ENCODE measurements at regions not wholly inside any gene's neighbourhood (a gene's known extent, or its start where the extent isn't known, plus 50 kb on each side); places are given as distances from the start of the nearest gene placed in this dataset.

- DNase-seq (ENCODE audit: low spot score in 2 of 2): no peak
- H3K27me3 ChIP-seq (ENCODE audit: low read depth): no peaks in the 10 kb centered on the region
- no peak overlapping the region for H3K4me3 ChIP-seq
- peaks cover 2% of the 10 kb centered on the region; the same call in 1 of the 2 replicates for H3K4me1 ChIP-seq
- in situ Hi-C loops (cut with MboI; ENCODE audit: low sequenced_read_pairs): loop anchor here (5.0 to 25.0 kb wide), 4 partner anchors 373 to 1423 kb away; no protein-coding TSS in a partner anchor
- no peaks in the 10 kb centered on the region for H3K9me3 ChIP-seq
- no peaks in the 10 kb centered on the region for H3K36me3 ChIP-seq (replicated peaks)
These were observed 129.4 kb upstream of the HNMT start for GRCh38 chr2:137834760-137835379.

- H3K9me3 ChIP-seq: no peaks in the 10 kb centered on the region
- H3K4me1 ChIP-seq: no peaks in the 10 kb centered on the region
- H3K4me3 ChIP-seq: no peak overlapping the region
- H3K36me3 ChIP-seq (replicated peaks): no peaks in the 10 kb centered on the region
- in situ Hi-C loops (cut with MboI; ENCODE audit: low sequenced_read_pairs): loop anchor here (5.0 to 25.0 kb wide), 4 partner anchors 374 to 1424 kb away; no protein-coding TSS in a partner anchor
- H3K27me3 ChIP-seq (ENCODE audit: low read depth): no peaks in the 10 kb centered on the region
- no peak for DNase-seq (ENCODE audit: low spot score in 2 of 2)
These were observed 127.6 kb upstream of the HNMT start for GRCh38 chr2:137836671-137837070.

- no peaks in the 10 kb centered on the region for H3K27me3 ChIP-seq (ENCODE audit: low read depth)
- in situ Hi-C loops (cut with MboI; ENCODE audit: low sequenced_read_pairs): loop anchor here (5.0 to 25.0 kb wide), 4 partner anchors 376 to 1426 kb away; no protein-coding TSS in a partner anchor
- no peak for DNase-seq (ENCODE audit: low spot score in 2 of 2)
- H3K36me3 ChIP-seq (replicated peaks): no peaks in the 10 kb centered on the region
- H3K4me3 ChIP-seq: no peak overlapping the region
- H3K4me1 ChIP-seq: no peaks in the 10 kb centered on the region
- no peaks in the 10 kb centered on the region for H3K9me3 ChIP-seq
These were observed 126.4 kb upstream of the HNMT start for GRCh38 chr2:137837830-137838229.

- H3K36me3 ChIP-seq (replicated peaks): no peaks in the 10 kb centered on the region
- in situ Hi-C loops (cut with MboI; ENCODE audit: low sequenced_read_pairs): loop anchor here (5.0 to 25.0 kb wide), 4 partner anchors 376 to 1426 kb away; no protein-coding TSS in a partner anchor
- H3K4me3 ChIP-seq: no peak overlapping the region
- no peaks in the 10 kb centered on the region for H3K27me3 ChIP-seq (ENCODE audit: low read depth)
- DNase-seq (ENCODE audit: low spot score in 2 of 2): peak; percentile 20 to 77
- no peaks in the 10 kb centered on the region for H3K9me3 ChIP-seq
- no peaks in the 10 kb centered on the region for H3K4me1 ChIP-seq
These were observed 125.8 kb upstream of the HNMT start for GRCh38 chr2:137838255-137839092.

GRCh38 chr2:137842430-137842829 lies 121.8 kb upstream of the HNMT start:
- Histone ChIP-seq H3K9me3 (no peaks in the 10 kb centered on the region), H3K27me3 (ENCODE audit: low read depth) (no peaks in the 10 kb centered on the region), H3K36me3 (replicated peaks) (no peaks in the 10 kb centered on the region), H3K4me3 (no peak overlapping the region), H3K4me1 (no peaks in the 10 kb centered on the region)
- no peak for DNase-seq (ENCODE audit: low spot score in 2 of 2)
- in situ Hi-C loops (cut with MboI; ENCODE audit: low sequenced_read_pairs): loop anchor here (25.0 kb wide), 3 partner anchors 380 to 1430 kb away; no protein-coding TSS in a partner anchor

GRCh38 chr2:137842952-137843351 lies 121.3 kb upstream of the HNMT start:
- Histone ChIP-seq H3K9me3 (no peaks in the 10 kb centered on the region), H3K4me3 (no peak overlapping the region), H3K4me1 (no peaks in the 10 kb centered on the region), H3K36me3 (replicated peaks) (no peaks in the 10 kb centered on the region), H3K27me3 (ENCODE audit: low read depth) (no peaks in the 10 kb centered on the region)
- in situ Hi-C loops (cut with MboI; ENCODE audit: low sequenced_read_pairs): loop anchor here (25.0 kb wide), 3 partner anchors 381 to 1431 kb away; no protein-coding TSS in a partner anchor
- DNase-seq (ENCODE audit: low spot score in 2 of 2): no peak

- no peak for DNase-seq (ENCODE audit: low spot score in 2 of 2)
- in situ Hi-C loops (cut with MboI; ENCODE audit: low sequenced_read_pairs): loop anchor here (25.0 kb wide), 3 partner anchors 383 to 1433 kb away; no protein-coding TSS in a partner anchor
- Histone ChIP-seq H3K4me3 (no peak overlapping the region), H3K36me3 (replicated peaks) (no peaks in the 10 kb centered on the region), H3K9me3 (no peaks in the 10 kb centered on the region), H3K27me3 (ENCODE audit: low read depth) (no peaks in the 10 kb centered on the region), H3K4me1 (no peaks in the 10 kb centered on the region)
These were observed 118.9 kb upstream of the HNMT start for GRCh38 chr2:137845422-137845821.

GRCh38 chr2:137846993-137847392 lies 117.3 kb upstream of the HNMT start:
- no peaks in the 10 kb centered on the region for H3K9me3 ChIP-seq
- H3K36me3 ChIP-seq (replicated peaks): no peaks in the 10 kb centered on the region
- no peak for DNase-seq (ENCODE audit: low spot score in 2 of 2)
- in situ Hi-C loops (cut with MboI; ENCODE audit: low sequenced_read_pairs): loop anchor here (25.0 kb wide), 3 partner anchors 385 to 1435 kb away; no protein-coding TSS in a partner anchor
- no peaks in the 10 kb centered on the region for H3K4me1 ChIP-seq
- H3K4me3 ChIP-seq: no peak overlapping the region
- no peaks in the 10 kb centered on the region for H3K27me3 ChIP-seq (ENCODE audit: low read depth)

- no peaks in the 10 kb centered on the region for H3K4me1 ChIP-seq
- H3K9me3 ChIP-seq: no peaks in the 10 kb centered on the region
- in situ Hi-C loops (cut with MboI; ENCODE audit: low sequenced_read_pairs): loop anchor here (25.0 kb wide), 3 partner anchors 385 to 1435 kb away; no protein-coding TSS in a partner anchor
- no peaks in the 10 kb centered on the region for H3K27me3 ChIP-seq (ENCODE audit: low read depth)
- DNase-seq (ENCODE audit: low spot score in 2 of 2): no peak
- H3K36me3 ChIP-seq (replicated peaks): no peaks in the 10 kb centered on the region
- H3K4me3 ChIP-seq: no peak overlapping the region
These were observed 116.8 kb upstream of the HNMT start for GRCh38 chr2:137847443-137847842.

GRCh38 chr2:137857881-137858280 lies 106.4 kb upstream of the HNMT start:
- no peak for DNase-seq (ENCODE audit: low spot score in 2 of 2)
- H3K9me3 ChIP-seq: no peaks in the 10 kb centered on the region
- in situ Hi-C loops (cut with MboI; ENCODE audit: low sequenced_read_pairs): no loop called here
- H3K27me3 ChIP-seq (ENCODE audit: low read depth): no peaks in the 10 kb centered on the region
- no peaks in the 10 kb centered on the region for H3K4me1 ChIP-seq
- no peak overlapping the region for H3K4me3 ChIP-seq
- no peaks in the 10 kb centered on the region for H3K36me3 ChIP-seq (replicated peaks)

- Histone ChIP-seq H3K4me1 (peaks cover 11% of the 10 kb centered on the region), H3K27me3 (ENCODE audit: low read depth) (no peaks in the 10 kb centered on the region), H3K4me3 (no peak overlapping the region), H3K9me3 (no peaks in the 10 kb centered on the region), H3K36me3 (replicated peaks) (no peaks in the 10 kb centered on the region)
- in situ Hi-C loops (cut with MboI; ENCODE audit: low sequenced_read_pairs): no loop called here
- DNase-seq (ENCODE audit: low spot score in 2 of 2): no peak
These were observed 101.6 kb upstream of the HNMT start for GRCh38 chr2:137862651-137863050.

- DNase-seq (ENCODE audit: low spot score in 2 of 2): peak; percentile 61 to 80
- no peaks in the 10 kb centered on the region for H3K9me3 ChIP-seq
- peaks cover 11% of the 10 kb centered on the region for H3K4me1 ChIP-seq
- H3K4me3 ChIP-seq: no peak overlapping the region
- in situ Hi-C loops (cut with MboI; ENCODE audit: low sequenced_read_pairs): no loop called here
- no peaks in the 10 kb centered on the region for H3K36me3 ChIP-seq (replicated peaks)
- no peaks in the 10 kb centered on the region for H3K27me3 ChIP-seq (ENCODE audit: low read depth)
These were observed 98.2 kb upstream of the HNMT start for GRCh38 chr2:137865954-137866540.

GRCh38 chr2:137870682-137871081 lies 93.6 kb upstream of the HNMT start:
- Histone ChIP-seq H3K27me3 (ENCODE audit: low read depth) (no peaks in the 10 kb centered on the region), H3K9me3 (no peaks in the 10 kb centered on the region), H3K4me1 (no peaks in the 10 kb centered on the region; the same call in 1 of the 2 replicates), H3K4me3 (no peak overlapping the region), H3K36me3 (replicated peaks) (no peaks in the 10 kb centered on the region)
- in situ Hi-C loops (cut with MboI; ENCODE audit: low sequenced_read_pairs): no loop called here
- no peak for DNase-seq (ENCODE audit: low spot score in 2 of 2)
